ENCODE measurements at regions not wholly inside any gene's neighbourhood (a gene's known extent, or its start where the extent isn't known, plus 50 kb on each side); places are given as distances from the start of the nearest gene placed in this dataset.

DNA sequence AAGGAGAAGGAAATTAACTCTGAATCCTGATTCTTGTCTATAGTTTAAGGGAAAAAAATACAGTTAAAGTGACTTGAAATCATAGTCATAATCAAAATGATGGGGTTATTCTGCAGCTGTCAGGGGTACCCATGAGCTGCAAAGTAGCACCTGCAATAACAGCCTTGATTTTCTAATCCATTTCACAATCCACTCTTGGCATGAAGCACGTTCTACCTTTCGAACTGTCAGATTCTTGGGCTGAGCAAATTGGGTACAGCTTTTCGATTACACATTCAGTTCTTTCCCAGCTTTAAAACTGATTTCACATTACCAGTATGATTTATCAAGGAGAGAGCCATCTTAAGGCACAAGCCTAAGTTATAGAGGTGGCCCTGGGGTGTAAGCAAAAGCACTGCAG, 118.5 kb upstream of the DTNBP1 start:
- H3K23ac ChIP-seq (ENCODE audit: insufficient read length, low read depth, low read length), result no peak overlapping the region
- no peak overlapping the region for H3K14ac ChIP-seq (ENCODE audit: insufficient read depth, low read length)
- no peak overlapping the region for H4K8ac ChIP-seq (replicated peaks; ENCODE audit: insufficient read length, low read depth, low read length)
- H3K9me3 Mint-ChIP-seq, result 0 out of 5 replicates have a peak, but pooled peaks cover 0 to 2% of the 10 kb centered on the region in 2 experiments
- H2BK5ac ChIP-seq (ENCODE audit: insufficient read length, low read length), result no peak overlapping the region
- no peaks in the 10 kb centered on the region for H3K27me3 ChIP-seq (ENCODE audit: insufficient read depth, low read length)
- no peaks in the 10 kb centered on the region for H4K20me1 ChIP-seq (ENCODE audit: control insufficient read depth, insufficient read depth, insufficient read length)
- no peaks in the 10 kb centered on the region for H3K23me2 ChIP-seq (ENCODE audit: insufficient read length, low read depth, low read length, poor library complexity, severe bottlenecking)
- TF ChIP-seq, protein P1, sequence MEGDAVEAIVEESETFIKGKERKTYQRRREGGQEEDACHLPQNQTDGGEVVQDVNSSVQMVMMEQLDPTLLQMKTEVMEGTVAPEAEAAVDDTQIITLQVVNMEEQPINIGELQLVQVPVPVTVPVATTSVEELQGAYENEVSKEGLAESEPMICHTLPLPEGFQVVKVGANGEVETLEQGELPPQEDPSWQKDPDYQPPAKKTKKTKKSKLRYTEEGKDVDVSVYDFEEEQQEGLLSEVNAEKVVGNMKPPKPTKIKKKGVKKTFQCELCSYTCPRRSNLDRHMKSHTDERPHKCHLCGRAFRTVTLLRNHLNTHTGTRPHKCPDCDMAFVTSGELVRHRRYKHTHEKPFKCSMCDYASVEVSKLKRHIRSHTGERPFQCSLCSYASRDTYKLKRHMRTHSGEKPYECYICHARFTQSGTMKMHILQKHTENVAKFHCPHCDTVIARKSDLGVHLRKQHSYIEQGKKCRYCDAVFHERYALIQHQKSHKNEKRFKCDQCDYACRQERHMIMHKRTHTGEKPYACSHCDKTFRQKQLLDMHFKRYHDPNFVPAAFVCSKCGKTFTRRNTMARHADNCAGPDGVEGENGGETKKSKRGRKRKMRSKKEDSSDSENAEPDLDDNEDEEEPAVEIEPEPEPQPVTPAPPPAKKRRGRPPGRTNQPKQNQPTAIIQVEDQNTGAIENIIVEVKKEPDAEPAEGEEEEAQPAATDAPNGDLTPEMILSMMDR (conservative IDR thresholded peaks at IDR 0.05), result no peak
- no peaks in the 10 kb centered on the region for H3K79me2 ChIP-seq (ENCODE audit: insufficient read depth, low read length)
- H3T11ph ChIP-seq (ENCODE audit: low read length), result no peak overlapping the region
- peaks cover 4% of the 10 kb centered on the region; the same call in 1 of the 2 replicates for H3K4me1 ChIP-seq (ENCODE audit: insufficient read depth, low read length)
- H3K36me3 Mint-ChIP-seq (ENCODE audit: insufficient read depth in 1 of 3, low read depth in 3 of 3), result 0 out of 7 replicates have a peak, but pooled peaks cover 0 to 2% (median 0%) of the 10 kb centered on the region in 3 experiments
- H2AFZ ChIP-seq (ENCODE audit: low read length), result no peak overlapping the region
- H3K27ac ChIP-seq (ENCODE audit: insufficient read length, low read depth, low read length), result no peak overlapping the region
- no peak overlapping the region for H2BK15ac ChIP-seq (ENCODE audit: low read depth, low read length)
- DNase-seq, result no peak
- H3K4me3 Mint-ChIP-seq, result no peak overlapping the region
- H2BK12ac ChIP-seq (ENCODE audit: insufficient read length, low read depth, low read length), result no peak overlapping the region
- no peak overlapping the region for H4K5ac ChIP-seq (ENCODE audit: insufficient read length, low read depth, low read length)
- H3K56ac ChIP-seq (ENCODE audit: insufficient read length, low read depth, low read length), result no peak overlapping the region
- H2AK5ac ChIP-seq (ENCODE audit: insufficient read length, low read length), result no peak overlapping the region
- no peak overlapping the region for H3K4ac ChIP-seq (ENCODE audit: low read depth, low read length)
- no peaks in the 10 kb centered on the region for H3K79me1 ChIP-seq (ENCODE audit: insufficient read depth, low read depth, low read length, poor library complexity, severe bottlenecking)
- no peak overlapping the region for H2BK120ac ChIP-seq (ENCODE audit: low read depth, low read length, poor library complexity, severe bottlenecking)
- H3K18ac ChIP-seq (ENCODE audit: insufficient read length, low read depth, low read length), result no peak overlapping the region
- no peak overlapping the region for H3K4me2 ChIP-seq (ENCODE audit: insufficient read depth, insufficient read length, low read length)
- no peak overlapping the region for H4K91ac ChIP-seq (ENCODE audit: insufficient read length, low read depth, low read length)
- no peaks in the 10 kb centered on the region for H3K9me3 ChIP-seq (ENCODE audit: control insufficient read depth, low read depth, low read length)
- no peak overlapping the region for H3K27ac Mint-ChIP-seq
- H3K9ac ChIP-seq (ENCODE audit: extremely low read depth, insufficient read length, low read length), result no peak overlapping the region
- H2BK20ac ChIP-seq (ENCODE audit: low read depth, low read length, poor library complexity, severe bottlenecking), result no peak overlapping the region
- peaks cover 1% of the 10 kb centered on the region; the same call in 1 of the 2 replicates for H3K27me3 Mint-ChIP-seq (ENCODE audit: low read depth)
- H3K4me1 Mint-ChIP-seq, result peaks cover 8 to 9% of the 10 kb centered on the region in 2 experiments
- whole genome bisulfite sequencing (ENCODE audit: extremely low coverage, insufficient read length, low lambda C conversion rate), result no CpG with 5 or more reads among the region's 3 CpGs
